ENCODE measurements at regions not wholly inside any gene's neighbourhood (a gene's known extent, or its start where the extent isn't known, plus 50 kb on each side); places are given as distances from the start of the nearest gene placed in this dataset.
"Not testable (repeated sequence)": the region's sequence is repeated elsewhere in the genome, so short reads cannot be mapped to it uniquely, and the experiment has no call there.

- not testable (repeated sequence) for H3K27ac ChIP-seq
Measured at GRCh38 chrX:134045372-134045771, 60.0 kb upstream of the GPC3 start.

- H3K27ac ChIP-seq, result not testable (repeated sequence)
Measured at GRCh38 chrX:134067107-134067506, 81.7 kb upstream of the GPC3 start.

- not testable (repeated sequence) for H3K27ac ChIP-seq
Measured at GRCh38 chrX:134071899-134072298, 86.5 kb upstream of the GPC3 start.

GRCh38 chrX:134073341-134073740, 87.9 kb upstream of the GPC3 start:
- TF ChIP-seq CTCF (conservative IDR thresholded peaks at IDR 0.05), result no peak
- TF ChIP-seq ZFX (IDR thresholded peaks at IDR 0.05), result no peak

GRCh38 chrX:134074151-134074550, 88.8 kb upstream of the GPC3 start:
- no peak for TF ChIP-seq CTCF (conservative IDR thresholded peaks at IDR 0.05)
- TF ChIP-seq ZFX (IDR thresholded peaks at IDR 0.05), result no peak

More at GRCh38 chrX:134073341-134073740, 87.9 kb upstream of the GPC3 start:
- no peak overlapping the region for H3K27ac ChIP-seq

GRCh38 chrX:134075894-134076718, 90.7 kb upstream of the GPC3 start:
- no peak overlapping the region for H3K27ac ChIP-seq
- no peak for TF ChIP-seq CTCF (conservative IDR thresholded peaks at IDR 0.05)
- TF ChIP-seq ZFX (IDR thresholded peaks at IDR 0.05), result no peak

More at GRCh38 chrX:134074151-134074550, 88.8 kb upstream of the GPC3 start:
- no peak overlapping the region for H3K27ac ChIP-seq

- no peak overlapping the region for H3K27ac ChIP-seq
- no peak for TF ChIP-seq ZFX (IDR thresholded peaks at IDR 0.05)
- no peak for TF ChIP-seq CTCF (conservative IDR thresholded peaks at IDR 0.05)
Measured at GRCh38 chrX:134095366-134095765, 110.0 kb upstream of the GPC3 start.

- no peak for TF ChIP-seq ZFX (IDR thresholded peaks at IDR 0.05)
- no peak for TF ChIP-seq CTCF (conservative IDR thresholded peaks at IDR 0.05)
- H3K27ac ChIP-seq, result no peak overlapping the region
Measured at GRCh38 chrX:134101636-134102035, 116.2 kb upstream of the GPC3 start.

- no peak overlapping the region for H3K27ac ChIP-seq
- TF ChIP-seq CTCF (conservative IDR thresholded peaks at IDR 0.05), result no peak
- TF ChIP-seq ZFX (IDR thresholded peaks at IDR 0.05), result no peak
Measured at GRCh38 chrX:134115270-134115669, 121.7 kb upstream of the CCDC160 start.

All from C4-2B (cell line).